ENCODE measurements at regions not wholly inside any gene's neighbourhood (a gene's known extent, or its start where the extent isn't known, plus 50 kb on each side); places are given as distances from the start of the nearest gene placed in this dataset.

DNA sequence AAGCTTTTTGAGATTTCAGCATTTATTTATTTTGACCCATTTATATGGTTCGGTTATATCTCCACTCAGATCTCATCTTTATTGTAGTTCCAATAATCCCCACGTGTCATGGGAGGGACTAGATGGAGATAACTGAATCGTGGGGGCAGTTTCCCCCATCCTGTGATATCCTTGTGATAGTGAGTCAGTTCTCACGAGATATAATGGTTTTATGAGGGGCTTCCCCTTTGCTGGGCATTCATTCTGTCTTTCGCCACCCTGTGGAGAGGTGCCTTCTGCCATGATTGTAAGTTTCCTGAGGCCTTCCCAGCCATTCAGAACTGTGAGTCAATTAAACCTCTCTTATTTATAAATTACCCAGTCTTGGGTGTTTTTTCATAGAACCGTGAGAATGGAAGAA lies 96.5 kb upstream of the PCSK1 start:
- TF ChIP-seq, protein P1, sequence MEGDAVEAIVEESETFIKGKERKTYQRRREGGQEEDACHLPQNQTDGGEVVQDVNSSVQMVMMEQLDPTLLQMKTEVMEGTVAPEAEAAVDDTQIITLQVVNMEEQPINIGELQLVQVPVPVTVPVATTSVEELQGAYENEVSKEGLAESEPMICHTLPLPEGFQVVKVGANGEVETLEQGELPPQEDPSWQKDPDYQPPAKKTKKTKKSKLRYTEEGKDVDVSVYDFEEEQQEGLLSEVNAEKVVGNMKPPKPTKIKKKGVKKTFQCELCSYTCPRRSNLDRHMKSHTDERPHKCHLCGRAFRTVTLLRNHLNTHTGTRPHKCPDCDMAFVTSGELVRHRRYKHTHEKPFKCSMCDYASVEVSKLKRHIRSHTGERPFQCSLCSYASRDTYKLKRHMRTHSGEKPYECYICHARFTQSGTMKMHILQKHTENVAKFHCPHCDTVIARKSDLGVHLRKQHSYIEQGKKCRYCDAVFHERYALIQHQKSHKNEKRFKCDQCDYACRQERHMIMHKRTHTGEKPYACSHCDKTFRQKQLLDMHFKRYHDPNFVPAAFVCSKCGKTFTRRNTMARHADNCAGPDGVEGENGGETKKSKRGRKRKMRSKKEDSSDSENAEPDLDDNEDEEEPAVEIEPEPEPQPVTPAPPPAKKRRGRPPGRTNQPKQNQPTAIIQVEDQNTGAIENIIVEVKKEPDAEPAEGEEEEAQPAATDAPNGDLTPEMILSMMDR (conservative IDR thresholded peaks at IDR 0.05; ENCODE audit: low read depth, low read length) = no peak
- no peak for DNase-seq (ENCODE audit: low read depth)

DNA sequence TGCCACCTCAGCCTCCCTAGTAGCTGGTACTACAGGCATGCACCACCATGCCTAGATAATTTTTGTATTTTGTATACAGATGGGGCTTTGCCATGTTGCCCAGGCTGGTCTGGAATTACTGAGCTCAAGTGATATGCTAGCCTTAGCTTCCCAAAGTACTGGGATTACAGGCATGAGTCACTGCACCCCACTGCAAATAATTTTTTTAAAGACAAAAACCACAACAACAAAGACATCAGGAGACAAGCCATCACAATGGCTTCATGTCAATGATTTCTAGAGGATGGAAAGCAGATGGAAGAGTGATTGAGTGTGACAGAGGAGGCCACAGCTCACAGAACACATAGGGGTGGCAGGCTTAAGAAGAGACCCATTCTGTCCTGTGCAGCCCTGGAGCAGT lies 97.9 kb upstream of the PCSK1 start:
- no peak overlapping the region for H3K4me3 ChIP-seq (ENCODE audit: low read depth, low read length)
- TF ChIP-seq, protein P1 (conservative IDR thresholded peaks at IDR 0.05; ENCODE audit: low read depth, low read length) = no peak
- DNase-seq (ENCODE audit: low read depth) = no peak

More for the DNA sequence above, 96.5 kb upstream of the PCSK1 start:
- no peak overlapping the region for H3K4me3 ChIP-seq (ENCODE audit: low read depth, low read length)

DNA sequence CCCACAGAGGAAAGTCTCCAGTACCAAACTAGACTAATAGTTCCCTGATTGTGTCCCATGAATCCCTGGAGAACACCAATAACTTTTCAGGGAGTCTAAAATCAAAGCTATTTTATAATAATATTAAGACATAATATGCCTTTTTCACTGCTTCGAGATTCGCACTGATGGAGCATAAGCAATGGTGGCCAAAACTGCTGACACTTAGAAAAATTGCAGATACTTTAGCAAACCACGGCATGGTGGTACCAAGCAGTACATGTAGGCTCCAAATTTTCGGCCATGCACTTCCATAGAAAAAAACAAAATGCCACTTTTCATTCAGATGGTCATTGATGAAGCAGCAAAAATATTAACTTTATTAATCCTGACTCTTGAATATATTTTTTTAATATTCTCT lies 100.3 kb upstream of the PCSK1 start:
- no peak overlapping the region for H3K4me3 ChIP-seq (ENCODE audit: low read depth, low read length)
- TF ChIP-seq, protein P1 (conservative IDR thresholded peaks at IDR 0.05; ENCODE audit: low read depth, low read length) = no peak
- DNase-seq (ENCODE audit: low read depth) = no peak

DNA sequence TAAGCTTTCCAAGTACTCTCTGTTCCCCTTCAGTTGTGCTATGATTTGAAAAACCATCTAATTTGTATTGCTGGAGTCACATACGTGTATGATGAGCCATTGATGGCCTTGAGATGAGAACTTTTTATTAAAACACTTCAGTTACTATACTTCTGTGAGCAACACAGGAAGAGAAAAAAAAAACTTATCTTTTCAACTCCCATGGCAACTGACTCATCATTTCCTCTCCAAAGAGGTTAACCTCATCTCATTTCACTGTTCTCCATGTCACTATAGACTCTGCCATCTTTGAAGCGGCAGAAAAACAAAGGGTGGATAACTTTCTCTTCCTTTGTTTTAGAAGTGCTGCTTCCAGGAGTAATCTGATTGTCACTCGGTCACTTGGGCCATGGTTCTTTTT lies 104.3 kb upstream of the PCSK1 start:
- TF ChIP-seq, protein P1 (conservative IDR thresholded peaks at IDR 0.05; ENCODE audit: low read depth, low read length) = no peak
- H3K4me3 ChIP-seq (ENCODE audit: low read depth, low read length) = no peak overlapping the region
- peak; percentile 90 for DNase-seq (ENCODE audit: low read depth)

DNA sequence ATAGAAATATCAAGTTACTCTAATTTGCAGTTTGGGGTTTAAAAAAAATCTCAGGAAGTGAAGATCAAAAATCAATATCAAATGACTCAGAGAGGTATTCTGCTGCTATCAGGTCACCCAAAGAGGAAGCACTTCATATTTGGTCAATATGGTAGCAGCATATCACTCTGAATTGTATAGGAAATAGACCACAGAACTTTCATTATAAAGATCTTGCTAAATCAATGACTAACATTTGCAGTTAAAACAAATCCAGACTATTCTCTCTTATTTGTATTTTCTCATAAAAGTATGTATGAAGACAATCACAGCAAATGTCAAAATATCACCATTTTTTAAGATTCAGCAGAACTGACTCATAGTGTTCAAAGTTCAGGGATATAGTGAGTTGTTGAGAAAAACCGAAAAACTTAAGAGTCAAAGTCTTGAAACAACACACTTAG lies 105.8 kb upstream of the PCSK1 start:
- DNase-seq (ENCODE audit: low read depth) = peak; percentile 66
- H3K4me3 ChIP-seq (ENCODE audit: low read depth, low read length) = no peak overlapping the region
- TF ChIP-seq, protein P1 (conservative IDR thresholded peaks at IDR 0.05; ENCODE audit: low read depth, low read length) = no peak

DNA sequence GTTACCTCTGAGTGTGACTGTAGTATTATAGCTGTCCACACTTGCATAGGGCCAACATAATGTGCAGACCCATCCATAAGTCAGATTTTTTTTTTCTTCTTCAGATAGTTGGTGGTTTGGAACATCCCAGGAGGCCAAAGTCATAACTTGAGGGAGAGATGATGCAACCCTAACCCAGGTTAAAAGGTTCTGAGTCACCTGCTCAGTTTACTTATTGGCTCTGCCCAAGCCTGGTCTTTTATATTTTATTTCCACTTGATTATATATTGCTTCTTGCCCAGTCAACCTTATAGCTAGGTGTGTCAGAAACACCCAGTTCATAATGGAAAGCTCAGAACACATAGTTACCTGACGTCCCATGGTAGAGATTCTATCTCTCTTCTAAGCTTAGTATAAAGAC lies 113.1 kb upstream of the PCSK1 start:
- DNase-seq (ENCODE audit: low read depth) = no peak
- no peak overlapping the region for H3K4me3 ChIP-seq (ENCODE audit: low read depth, low read length)
- TF ChIP-seq, protein P1 (conservative IDR thresholded peaks at IDR 0.05; ENCODE audit: low read depth, low read length) = no peak

DNA sequence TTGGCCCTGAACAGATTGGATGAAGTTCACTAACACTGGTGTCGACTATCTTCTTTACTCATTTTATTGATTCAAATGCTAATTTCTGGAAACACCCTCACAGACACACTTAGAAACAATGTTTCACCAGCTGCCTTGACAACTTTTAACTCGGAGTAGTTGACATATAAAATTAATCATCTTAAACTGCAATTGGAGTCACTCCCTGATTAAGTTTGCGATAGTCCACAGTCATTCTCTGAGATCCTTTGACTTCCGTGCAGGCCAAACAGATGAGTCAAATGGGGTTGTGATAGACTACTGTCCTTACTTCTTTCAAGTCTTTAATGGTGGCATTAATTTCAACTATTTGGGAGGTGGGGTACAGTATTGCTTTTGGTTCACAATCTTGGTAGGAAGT lies 114.4 kb upstream of the PCSK1 start:
- no peak for DNase-seq (ENCODE audit: low read depth)
- no peak overlapping the region for H3K4me3 ChIP-seq (ENCODE audit: low read depth, low read length)
- TF ChIP-seq, protein P1 (conservative IDR thresholded peaks at IDR 0.05; ENCODE audit: low read depth, low read length) = no peak
